K562 (cell line): ENCODE measurements at regions not wholly inside any gene's neighbourhood (a gene's known extent, or its start where the extent isn't known, plus 50 kb on each side); places are given as distances from the start of the nearest gene placed in this dataset.

Source experiments
- ATAC-seq: fragments of 200-7000 bp; cut with Tn5 transposase; 3 replicates; pipeline ENCODE4 v1.9.1; 2020; ENCODE audit warnings: moderate library complexity
- BruUV-seq: library from RNA; stranded (reverse); fragments of 400-500 nt; replicated peaks from 2 replicates; lab custom pipeline; 2021; lab: Mats Ljungman, UMichigan
- CTCF ChIA-PET: fragments of 300-600 bp; formaldehyde crosslinking; extraction: SDS; loops from one replicate; lab custom pipeline; 2021; ENCODE audit warnings: low intra/inter-chr PET ratio; lab: Yijun Ruan, JAX
- POLR2A ChIA-PET: fragments of 300-600, 350-650 bp; sonication (Branson Sonifier 250); formaldehyde crosslinking; extraction: SDS; loops from one replicate; lab custom pipeline; 2021; ENCODE audit warnings: antibody characterized with exemption, inconsistent platforms; lab: Yijun Ruan, JAX
- DNase-seq, 4 experiments: peaks; one replicate each; pipeline versions ENCODE4 v3.0.0 to v3.0.0-alpha.2; 2011 to 2018; ENCODE audit warnings: low spot score in 3 of 4, mixed read lengths in 3 of 4; ENCODE audit errors: extremely low read depth in 1 of 4
- FAIRE-seq: peaks from 2 replicates; lab custom pipeline; 2011; peaks lifted over from hg19 to GRCh38; lab: Jason Lieb, UNC
- H2AFZ ChIP-seq: 2 replicates; pipeline ENCODE4 v1.6.0; 2011; ENCODE audit warnings: low read depth, low read length, control low read depth, inconsistent platforms
- H3K27ac ChIP-seq: fragments of 200-600 bp; 3 replicates; pipeline ENCODE4 v1.8.0; 2011; ENCODE audit warnings: low read depth, mild to moderate bottlenecking, control low read depth, inconsistent platforms, low read length, moderate library complexity, mixed read lengths; ENCODE audit errors: extremely low read depth
- H3K27me3 ChIP-seq, 2 experiments: fragments of 300-600 bp in 1 of 2; 2 replicates in 1 of 2; 3 replicates in 1 of 2; pipeline versions ENCODE4 v1.6.0 to v1.8.0; 2011; ENCODE audit warnings: inconsistent platforms in 2 of 2, low read length in 2 of 2, mild to moderate bottlenecking in 1 of 2, mixed read lengths in 1 of 2, moderate library complexity in 1 of 2; ENCODE audit not compliant: control insufficient read depth in 2 of 2, insufficient read depth in 2 of 2
- H3K36me3 ChIP-seq: fragments of 300-600 bp; 3 replicates; pipeline ENCODE4 v1.8.0; 2011; ENCODE audit warnings: mild to moderate bottlenecking, low read length, inconsistent platforms; ENCODE audit not compliant: control insufficient read depth, insufficient read depth
- H3K4me1 ChIP-seq, 2 experiments: fragments of 200-600 bp in 1 of 2; replicated peaks in 1 of 2; 2 replicates in 1 of 2; 3 replicates in 1 of 2; pipeline versions ENCODE4 v1.5.1 to v1.8.0; 2011; ENCODE audit warnings: inconsistent platforms in 2 of 2, low read length in 2 of 2, mild to moderate bottlenecking in 1 of 2, mixed read lengths in 1 of 2, moderate library complexity in 1 of 2; ENCODE audit not compliant: control insufficient read depth in 2 of 2, insufficient read depth in 2 of 2
- H3K4me2 ChIP-seq: 2 replicates; pipeline ENCODE4 v1.6.1; 2011; ENCODE audit warnings: low read length, control low read depth, inconsistent platforms, mixed read lengths; ENCODE audit not compliant: insufficient read depth
- H3K4me3 ChIP-seq: fragments of 200-600 bp; sonication (generic), shearing (Covaris generic); 2 replicates; pipeline ENCODE4 v1.5.1; 2016; ENCODE audit warnings: control low read depth, inconsistent platforms
- H3K79me2 ChIP-seq: fragments of 200-600 bp; 3 replicates; pipeline ENCODE4 v1.8.0; 2011; ENCODE audit warnings: low read length, inconsistent platforms; ENCODE audit not compliant: control insufficient read depth, insufficient read depth
- H3K9ac ChIP-seq, 2 experiments: 2 replicates each; pipeline versions ENCODE4 v1.6.0 to v1.6.1; 2011; ENCODE audit warnings: low read depth in 2 of 2, low read length in 2 of 2, control low read depth in 1 of 2, inconsistent platforms in 1 of 2, mild to moderate bottlenecking in 1 of 2, mixed read lengths in 1 of 2; ENCODE audit not compliant: insufficient read depth in 1 of 2
- H3K9me1 ChIP-seq: one replicate; pipeline ENCODE4 v1.6.0; 2011; ENCODE audit warnings: inconsistent platforms, mild to moderate bottlenecking, low read length, moderate library complexity; ENCODE audit not compliant: control insufficient read depth, insufficient read depth
- H3K9me3 ChIP-seq: replicated peaks from 2 replicates; pipeline ENCODE4 v1.5.1; 2011; ENCODE audit warnings: low read depth, low read length, inconsistent platforms; ENCODE audit not compliant: control insufficient read depth, insufficient read depth
- H4K20me1 ChIP-seq: replicated peaks from 2 replicates; pipeline ENCODE4 v1.6.1; 2011; ENCODE audit warnings: low read length, inconsistent platforms, mixed read lengths; ENCODE audit not compliant: control insufficient read depth, insufficient read depth
- KAT2B ChIP-seq: IDR thresholded peaks from one replicate; pipeline ENCODE4 v1.6.1; 2012; ENCODE audit warnings: low read depth, mild to moderate bottlenecking, control low read depth, inconsistent platforms, low read length, moderate library complexity
- NFRKB ChIP-seq: fragments of 450-650 bp; IDR thresholded peaks from 2 replicates; pipeline ENCODE4 v1.6.1; 2016; ENCODE audit warnings: low read depth
- RNF219 ChIP-seq: fragments of 250-450 bp; sonication (Bioruptor Pico); IDR thresholded peaks from 2 replicates; pipeline ENCODE4 v1.5.0; 2022; ENCODE audit warnings: mild to moderate bottlenecking
- SIN3A ChIP-seq, 2 experiments: fragments of 150-350 bp in 1 of 2; IDR thresholded peaks; 2 replicates each; pipeline ENCODE4 v1.6.1; 2011 to 2016; ENCODE audit warnings: borderline replicate concordance in 2 of 2, low read depth in 2 of 2, low read length in 2 of 2, mild to moderate bottlenecking in 2 of 2, moderate library complexity in 2 of 2; ENCODE audit not compliant: control insufficient read depth in 1 of 2
- SOX6 ChIP-seq: fragments of 450-650 bp; IDR thresholded peaks from 2 replicates; pipeline ENCODE4 v1.6.1; 2014; ENCODE audit warnings: mild to moderate bottlenecking
- SP1 ChIP-seq: sonication (generic); formaldehyde crosslinking; IDR thresholded peaks from 2 replicates; pipeline ENCODE4 v1.8.1; 2022; ENCODE audit warnings: mild to moderate bottlenecking, missing genetic modification reagents
- TARDBP ChIP-seq: fragments of 450-650 bp; IDR thresholded peaks from 2 replicates; pipeline ENCODE4 v1.6.1; 2016
- ZFP30 ChIP-seq: fragments of 250-450 bp; sonication (Bioruptor Pico); IDR thresholded peaks from 2 replicates; pipeline ENCODE4 v1.8.0; 2022; ENCODE audit warnings: moderate library complexity, mild to moderate bottlenecking, inconsistent platforms, borderline replicate concordance
- WGBS: fragments of 100-300 bp; shearing (Covaris generic); methylation state at CpG from one replicate; pipeline ENCODE4 v1.1.6; 2016; ENCODE audit warnings: low coverage, mixed read lengths; ENCODE audit not compliant: insufficient coverage; ENCODE audit errors: missing lambda C conversion rate; 5-methylcytosine and 5-hydroxymethylcytosine counted together
- in situ Hi-C: fragments of 300-500 bp; cut with MboI; formaldehyde crosslinking; loops from 4 replicates; pipeline ENCODE4 v1.15.0; 2018; ENCODE audit warnings: inconsistent platforms, mixed read lengths
- intact Hi-C: fragments of 100-400 bp; cut with micrococcal nuclease; formaldehyde crosslinking; loops from 2 replicates; pipeline ENCODE4 v1.14.2; 2022
- TF ChIP-seq, protein P1 (sequence below): fragments of 250-450 bp; sonication (Bioruptor Pico); IDR thresholded peaks from 2 replicates; pipeline ENCODE4 v1.8.0; 2022; ENCODE audit warnings: inconsistent platforms
- TF ChIP-seq, protein P2 (sequence below): fragments of 150-350 bp; IDR thresholded peaks from 2 replicates; pipeline ENCODE4 v1.6.1; 2014; ENCODE audit warnings: low read depth, mild to moderate bottlenecking, low read length, borderline replicate concordance

- no peak for TF ChIP-seq SP1
- TF ChIP-seq, all 486 proteins: peak for 0
These were observed 227.5 kb downstream of the ANKRD30B start (continued) for GRCh38 chr18:14975431-14975830.

DNA sequence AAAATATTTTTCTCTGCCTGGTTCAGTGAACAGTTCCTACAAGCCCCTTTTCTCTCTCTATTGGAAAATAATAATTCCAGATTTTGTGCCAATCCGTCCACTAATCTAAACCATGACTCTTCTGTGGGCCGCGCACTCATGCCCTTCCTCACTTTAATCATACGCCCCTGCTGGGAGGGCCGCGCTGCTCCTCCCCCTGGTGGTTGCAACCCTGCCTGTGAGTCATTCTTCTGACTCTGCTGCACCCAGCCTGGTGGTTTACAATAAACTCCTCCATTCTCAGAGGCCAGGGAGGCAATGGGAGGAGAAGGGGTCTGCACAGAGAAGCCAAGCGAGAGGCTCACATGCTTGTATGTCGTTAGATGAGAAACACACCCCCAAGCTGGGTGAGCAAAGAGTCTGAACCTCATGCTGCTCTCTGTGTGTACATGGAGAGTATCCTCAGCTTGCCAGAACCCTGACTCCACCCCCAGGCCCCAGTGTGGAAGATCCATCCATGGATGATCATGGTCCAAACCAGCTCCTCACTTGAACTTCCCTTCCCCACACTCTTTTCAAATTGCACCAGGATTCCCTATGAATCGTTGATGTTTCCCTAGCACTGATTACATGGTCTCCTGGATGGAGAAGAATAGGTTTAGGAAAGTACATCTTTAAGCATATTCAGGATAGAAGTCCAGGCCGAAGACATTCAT lies 228.9 kb downstream of the ANKRD30B start:
- Histone ChIP-seq H3K27me3 (no peaks in the 10 kb centered on the region), H3K9me1 (no peaks in the 10 kb centered on the region), H3K9ac (no peak overlapping the region), H3K36me3 (no peaks in the 10 kb centered on the region), H3K4me2 (no peak overlapping the region)
- DNase-seq = no peak
- TF ChIP-seq, protein P1, sequence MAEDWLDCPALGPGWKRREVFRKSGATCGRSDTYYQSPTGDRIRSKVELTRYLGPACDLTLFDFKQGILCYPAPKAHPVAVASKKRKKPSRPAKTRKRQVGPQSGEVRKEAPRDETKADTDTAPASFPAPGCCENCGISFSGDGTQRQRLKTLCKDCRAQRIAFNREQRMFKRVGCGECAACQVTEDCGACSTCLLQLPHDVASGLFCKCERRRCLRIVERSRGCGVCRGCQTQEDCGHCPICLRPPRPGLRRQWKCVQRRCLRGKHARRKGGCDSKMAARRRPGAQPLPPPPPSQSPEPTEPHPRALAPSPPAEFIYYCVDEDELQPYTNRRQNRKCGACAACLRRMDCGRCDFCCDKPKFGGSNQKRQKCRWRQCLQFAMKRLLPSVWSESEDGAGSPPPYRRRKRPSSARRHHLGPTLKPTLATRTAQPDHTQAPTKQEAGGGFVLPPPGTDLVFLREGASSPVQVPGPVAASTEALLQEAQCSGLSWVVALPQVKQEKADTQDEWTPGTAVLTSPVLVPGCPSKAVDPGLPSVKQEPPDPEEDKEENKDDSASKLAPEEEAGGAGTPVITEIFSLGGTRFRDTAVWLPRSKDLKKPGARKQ (CRISPR knock-in tag) = no peak
- no peak for TF ChIP-seq KAT2B
- no peak for TF ChIP-seq NFRKB
- no peak for TF ChIP-seq RNF219
- TF ChIP-seq, protein P2, sequence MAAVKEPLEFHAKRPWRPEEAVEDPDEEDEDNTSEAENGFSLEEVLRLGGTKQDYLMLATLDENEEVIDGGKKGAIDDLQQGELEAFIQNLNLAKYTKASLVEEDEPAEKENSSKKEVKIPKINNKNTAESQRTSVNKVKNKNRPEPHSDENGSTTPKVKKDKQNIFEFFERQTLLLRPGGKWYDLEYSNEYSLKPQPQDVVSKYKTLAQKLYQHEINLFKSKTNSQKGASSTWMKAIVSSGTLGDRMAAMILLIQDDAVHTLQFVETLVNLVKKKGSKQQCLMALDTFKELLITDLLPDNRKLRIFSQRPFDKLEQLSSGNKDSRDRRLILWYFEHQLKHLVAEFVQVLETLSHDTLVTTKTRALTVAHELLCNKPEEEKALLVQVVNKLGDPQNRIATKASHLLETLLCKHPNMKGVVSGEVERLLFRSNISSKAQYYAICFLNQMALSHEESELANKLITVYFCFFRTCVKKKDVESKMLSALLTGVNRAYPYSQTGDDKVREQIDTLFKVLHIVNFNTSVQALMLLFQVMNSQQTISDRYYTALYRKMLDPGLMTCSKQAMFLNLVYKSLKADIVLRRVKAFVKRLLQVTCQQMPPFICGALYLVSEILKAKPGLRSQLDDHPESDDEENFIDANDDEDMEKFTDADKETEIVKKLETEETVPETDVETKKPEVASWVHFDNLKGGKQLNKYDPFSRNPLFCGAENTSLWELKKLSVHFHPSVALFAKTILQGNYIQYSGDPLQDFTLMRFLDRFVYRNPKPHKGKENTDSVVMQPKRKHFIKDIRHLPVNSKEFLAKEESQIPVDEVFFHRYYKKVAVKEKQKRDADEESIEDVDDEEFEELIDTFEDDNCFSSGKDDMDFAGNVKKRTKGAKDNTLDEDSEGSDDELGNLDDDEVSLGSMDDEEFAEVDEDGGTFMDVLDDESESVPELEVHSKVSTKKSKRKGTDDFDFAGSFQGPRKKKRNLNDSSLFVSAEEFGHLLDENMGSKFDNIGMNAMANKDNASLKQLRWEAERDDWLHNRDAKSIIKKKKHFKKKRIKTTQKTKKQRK = no peak
- no peak for TF ChIP-seq ZFP30 (CRISPR knock-in tag)
- no peak for TF ChIP-seq TARDBP
- no peak for TF ChIP-seq SIN3A (IDR thresholded peaks at IDR 0.05; ENCODE audit: borderline replicate concordance in 2 of 2, control insufficient read depth in 1 of 2, low read depth in 2 of 2, low read length in 2 of 2)
- no peak for TF ChIP-seq SOX6
- TF ChIP-seq, all 486 proteins: peak for 0
- H3K9me3 ChIP-seq = no peaks in the 10 kb centered on the region
- intact Hi-C loops = no loop called here
- WGBS = under 1% methylated on average over 6 of the region's 10 CpGs
- POLR2A ChIA-PET = no interaction called here
- no peak for ATAC-seq
- H3K27ac ChIP-seq = no peak overlapping the region
- in situ Hi-C loops = no loop called here
- H3K79me2 ChIP-seq = no peaks in the 10 kb centered on the region
- H3K4me1 ChIP-seq = no peaks in the 10 kb centered on the region
- no peak for FAIRE-seq
- CTCF ChIA-PET = no interaction called here
- no TSS peak for BruUV-seq
- H3K4me3 ChIP-seq = no peak overlapping the region
- no peak overlapping the region for H2AFZ ChIP-seq
- no peaks in the 10 kb centered on the region for H4K20me1 ChIP-seq
